Right lobe of liver (tissue), 6 donors: ENCODE measurements at regions not wholly inside any gene's neighbourhood (a gene's known extent, or its start where the extent isn't known, plus 50 kb on each side); places are given as distances from the start of the nearest gene placed in this dataset.

ENCODE experiments used
- ATAC-seq, 4 donors: fragments of 200-7000 bp; cut with Tn5 transposase; one replicate each; pipeline ENCODE4 v1.9.1; 2020; ENCODE audit warnings: mild to moderate bottlenecking in 4 of 4, moderate library complexity in 4 of 4
- DNase-seq, 3 donors: peaks; one replicate each; pipeline ENCODE4 v3.0.0-alpha.2; 2020
- H3K27ac ChIP-seq, 3 donors: fragments of 200-600 bp; one replicate each; pipeline ENCODE4 v1.8.0; 2022
- H3K27me3 ChIP-seq, 2 donors: fragments of 200-600 bp; one replicate each; pipeline ENCODE4 v1.8.0; 2022
- H3K36me3 ChIP-seq, 4 donors: fragments of 200-600 bp; sonication (generic) in 1 of 4; one replicate each; pipeline versions ENCODE4 v1.5.1 to v1.8.0; 2017 to 2022; ENCODE audit warnings: control low read depth in 1 of 4
- H3K4me1 ChIP-seq, 4 donors: fragments of 200-600 bp; sonication (generic) in 1 of 4; one replicate each; pipeline versions ENCODE4 v1.5.1 to v1.8.0; 2017 to 2022; ENCODE audit warnings: control low read depth in 1 of 4
- H3K4me3 ChIP-seq, 3 donors: fragments of 200-600 bp; one replicate each; pipeline ENCODE4 v1.8.0; 2022
- H3K9me3 ChIP-seq, 4 donors: fragments of 200-600 bp; sonication (generic) in 1 of 4; one replicate each; pipeline versions ENCODE4 v1.5.1 to v1.8.0; 2017 to 2022; ENCODE audit warnings: control low read depth in 1 of 4
- CTCF ChIP-seq, 4 donors: fragments of 200-600 bp in 3 of 4; fragments of 450-650 bp in 1 of 4; IDR thresholded peaks; one replicate each; pipeline versions ENCODE4 v1.5.1 to v1.8.0; 2016 to 2022; ENCODE audit warnings: antibody characterized with exemption in 4 of 4, mild to moderate bottlenecking in 2 of 4
- POLR2A ChIP-seq: fragments of 450-650 bp; IDR thresholded peaks from one replicate; pipeline ENCODE4 v1.6.1; 2017; ENCODE audit warnings: antibody characterized with exemption, mild to moderate bottlenecking
- WGBS: methylation state at CpG from one replicate; pipeline ENCODE4 v1.1.6; 2018; ENCODE audit warnings: low coverage, low lambda C conversion rate; ENCODE audit not compliant: insufficient coverage; ENCODE audit errors: missing lambda C conversion rate; 5-methylcytosine and 5-hydroxymethylcytosine counted together
- intact Hi-C, 2 donors: fragments of 100-400 bp; cut with DNase I; formaldehyde crosslinking; loops; one replicate each; pipeline versions ENCODE4 v1.11.2 to v1.14.1; 2022
- donor health status: DM: no; HTN: yes; CAD: no.
- donor health status: DM: no; HTN: no; CAD: no.
- donor health status: DM: no; HTN: no; CAD: no.
- donor health status: DM: no; HTN: yes; CAD: no.
- donor health status: DM: no; HTN: yes; CAD: no.

- H3K9me3 ChIP-seq = no peaks in the 10 kb centered on the region
- no peak for ATAC-seq
- H3K4me1 ChIP-seq = no peaks in the 10 kb centered on the region
- intact Hi-C loops = no loop called here
- H3K36me3 ChIP-seq = no peaks in the 10 kb centered on the region
- H3K4me3 ChIP-seq = no peak overlapping the region
- TF ChIP-seq POLR2A = no peak
- no peak for TF ChIP-seq CTCF (IDR thresholded peaks at IDR 0.05)
- no peak for DNase-seq
- no peak overlapping the region for H3K27ac ChIP-seq
- no peaks in the 10 kb centered on the region for H3K27me3 ChIP-seq
- 80% methylated on average over 2 of the region's 11 CpGs for WGBS
Observed at GRCh38 chr5:85843535-85843934, 774.2 kb upstream of the COX7C start.

- no peaks in the 10 kb centered on the region for H3K27me3 ChIP-seq
- H3K4me3 ChIP-seq = no peak overlapping the region
- no peak for ATAC-seq
- no peaks in the 10 kb centered on the region for H3K9me3 ChIP-seq
- no peak for DNase-seq
- intact Hi-C loops = no loop called here
- WGBS = 19% methylated on average over 4 of the region's 4 CpGs
- no peak overlapping the region for H3K27ac ChIP-seq
- H3K36me3 ChIP-seq = no peaks in the 10 kb centered on the region
- TF ChIP-seq POLR2A = no peak
- TF ChIP-seq CTCF (IDR thresholded peaks at IDR 0.05) = no peak
- no peaks in the 10 kb centered on the region for H3K4me1 ChIP-seq
Observed at GRCh38 chr5:85849411-85849810, 768.3 kb upstream of the COX7C start.

GRCh38 chr5:85865296-85865695 is 752.4 kb upstream of the COX7C start:
- no peak for ATAC-seq

GRCh38 chr5:85868070-85868469 is 749.7 kb upstream of the COX7C start:
- Histone ChIP-seq H3K9me3 (no peaks in the 10 kb centered on the region), H3K4me1 (no peaks in the 10 kb centered on the region), H3K4me3 (no peak overlapping the region), H3K27me3 (no peaks in the 10 kb centered on the region), H3K27ac (no peak overlapping the region), H3K36me3 (no peaks in the 10 kb centered on the region)
- DNase-seq (no peak), ATAC-seq (no peak)
- intact Hi-C loops = no loop called here
- TF ChIP-seq CTCF (IDR thresholded peaks at IDR 0.05) (no peak), POLR2A (no peak)
- 60% methylated on average over 5 of the region's 5 CpGs for WGBS

More at GRCh38 chr5:85865296-85865695, 752.4 kb upstream of the COX7C start:
- intact Hi-C loops = no loop called here
- H3K27me3 ChIP-seq = no peaks in the 10 kb centered on the region
- H3K27ac ChIP-seq = no peak overlapping the region
- WGBS = 79% methylated on average over 3 of the region's 3 CpGs
- H3K4me1 ChIP-seq = no peaks in the 10 kb centered on the region
- DNase-seq = no peak
- no peaks in the 10 kb centered on the region for H3K36me3 ChIP-seq
- TF ChIP-seq POLR2A (no peak), CTCF (IDR thresholded peaks at IDR 0.05) (no peak)
- H3K4me3 ChIP-seq = no peak overlapping the region
- H3K9me3 ChIP-seq = no peaks in the 10 kb centered on the region

GRCh38 chr5:85893996-85894395 is 723.7 kb upstream of the COX7C start:
- Histone ChIP-seq H3K36me3 (no peaks in the 10 kb centered on the region), H3K27ac (no peak overlapping the region), H3K4me3 (no peak overlapping the region), H3K4me1 (no peaks in the 10 kb centered on the region), H3K27me3 (no peaks in the 10 kb centered on the region), H3K9me3 (no peaks in the 10 kb centered on the region)
- ATAC-seq = no peak
- no peak for TF ChIP-seq CTCF (IDR thresholded peaks at IDR 0.05)
- TF ChIP-seq POLR2A = no peak
- no peak for DNase-seq
- 47% methylated on average over 2 of the region's 2 CpGs for WGBS
- intact Hi-C loops = no loop called here
